Ascending aorta (tissue), 2 donors: ENCODE measurements at regions not wholly inside any gene's neighbourhood (a gene's known extent, or its start where the extent isn't known, plus 50 kb on each side); places are given as distances from the start of the nearest gene placed in this dataset.

ENCODE experiments used
- DNase-seq, 2 donors: peaks; one replicate each; pipeline ENCODE4 v3.0.0-alpha.2; 2019; ENCODE audit warnings: low spot score in 2 of 2
- H3K27ac ChIP-seq, 2 donors: fragments of 200-600 bp; sonication (generic); one replicate each; pipeline ENCODE4 v1.5.1; 2016 to 2017; ENCODE audit warnings: mild to moderate bottlenecking in 1 of 2
- H3K27me3 ChIP-seq: fragments of 200-600 bp; sonication (generic); one replicate; pipeline ENCODE4 v1.5.1; 2017
- H3K36me3 ChIP-seq, 2 donors: fragments of 200-600 bp; sonication (generic); one replicate each; pipeline ENCODE4 v1.5.1; 2016
- H3K4me1 ChIP-seq, 2 donors: fragments of 200-600 bp; sonication (generic); one replicate each; pipeline ENCODE4 v1.5.1; 2016 to 2017; ENCODE audit warnings: mild to moderate bottlenecking in 1 of 2
- H3K4me3 ChIP-seq, 2 donors: fragments of 200-600 bp; sonication (generic); one replicate each; pipeline ENCODE4 v1.5.1; 2016 to 2017; ENCODE audit warnings: mild to moderate bottlenecking in 1 of 2
- H3K9me3 ChIP-seq, 2 donors: fragments of 200-600 bp; sonication (generic); one replicate each; pipeline ENCODE4 v1.5.1; 2016
- CTCF ChIP-seq, 3 experiments: fragments of 200-600 bp in 2 of 3; fragments of 450-650 bp in 1 of 3; sonication (generic) in 2 of 3; IDR thresholded peaks; one replicate each; pipeline ENCODE4 v1.5.1; 2016 to 2019; ENCODE audit warnings: antibody characterized with exemption in 3 of 3, mild to moderate bottlenecking in 1 of 3, moderate library complexity in 1 of 3
- intact Hi-C: fragments of 100-400 bp; cut with DNase I; formaldehyde crosslinking; loops from one replicate; pipeline ENCODE4 v1.15.1; 2023

- Histone ChIP-seq H3K36me3 (no peaks in the 10 kb centered on the region), H3K27ac (no peak overlapping the region), H3K4me1 (no peaks in the 10 kb centered on the region), H3K27me3 (no peaks in the 10 kb centered on the region), H3K9me3 (no peaks in the 10 kb centered on the region), H3K4me3 (no peak overlapping the region)
- no peak for DNase-seq
- intact Hi-C loops = no loop called here
- no peak for TF ChIP-seq CTCF (IDR thresholded peaks at IDR 0.05)
These were observed 80.7 kb upstream of the CCDC167 start for GRCh38 chr6:37580176-37580955.

GRCh38 chr6:37579444-37580067, 79.9 kb upstream of the CCDC167 start:
- intact Hi-C loops = no loop called here
- no peak for DNase-seq
- no peaks in the 10 kb centered on the region for H3K27me3 ChIP-seq
- H3K4me3 ChIP-seq = no peak overlapping the region
- no peaks in the 10 kb centered on the region for H3K9me3 ChIP-seq
- H3K36me3 ChIP-seq = no peaks in the 10 kb centered on the region
- no peaks in the 10 kb centered on the region for H3K4me1 ChIP-seq
- H3K27ac ChIP-seq = no peak overlapping the region
- no peak for TF ChIP-seq CTCF (IDR thresholded peaks at IDR 0.05)

DNA sequence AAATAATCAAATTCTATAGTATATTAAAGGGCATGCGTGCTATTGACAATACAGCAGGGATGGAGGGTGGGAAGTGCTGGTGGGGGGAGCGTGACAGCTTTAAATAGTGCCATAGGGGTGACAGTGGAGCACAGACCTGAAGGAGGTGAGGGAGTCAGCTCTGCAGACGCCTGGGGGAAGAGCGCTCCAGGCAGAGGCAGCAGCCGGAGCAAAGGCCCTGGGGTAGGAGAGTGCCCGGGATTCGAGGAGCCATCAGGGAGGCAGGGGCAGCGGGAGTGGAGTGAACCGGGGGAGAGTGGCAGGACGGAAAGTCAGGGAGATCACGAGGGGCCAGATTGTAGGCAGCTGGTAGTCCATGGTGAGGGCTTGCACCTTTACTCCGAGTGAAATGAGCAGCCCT, 78.4 kb upstream of the CCDC167 start:
- Histone ChIP-seq H3K27ac (no peak overlapping the region), H3K4me1 (no peaks in the 10 kb centered on the region), H3K4me3 (no peak overlapping the region), H3K27me3 (no peaks in the 10 kb centered on the region), H3K9me3 (no peaks in the 10 kb centered on the region), H3K36me3 (no peaks in the 10 kb centered on the region)
- DNase-seq = no peak
- TF ChIP-seq CTCF (IDR thresholded peaks at IDR 0.05) = no peak
- intact Hi-C loops = no loop called here

DNA sequence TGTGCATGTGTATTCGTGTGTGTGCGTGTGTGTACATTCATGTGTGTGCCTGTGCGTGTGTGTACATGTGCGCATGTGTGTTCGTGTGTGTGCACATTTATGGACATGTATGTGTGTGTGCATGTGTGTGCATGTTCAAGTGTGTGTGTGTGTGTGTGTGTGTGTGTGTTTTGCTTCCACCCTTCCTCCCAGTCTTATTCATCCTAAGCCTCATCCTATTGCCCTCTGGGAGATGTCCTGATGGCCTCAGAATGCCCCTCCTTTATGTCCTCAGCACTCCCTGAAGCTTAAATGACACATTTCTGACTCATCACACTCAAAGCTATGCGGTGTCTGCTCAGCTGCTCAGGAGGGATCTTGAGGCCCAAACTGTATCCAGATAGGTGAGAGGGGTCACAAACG, 76.6 kb upstream of the CCDC167 start:
- Histone ChIP-seq H3K27ac (no peak overlapping the region), H3K4me3 (no peak overlapping the region), H3K27me3 (no peaks in the 10 kb centered on the region), H3K36me3 (no peaks in the 10 kb centered on the region), H3K9me3 (no peaks in the 10 kb centered on the region), H3K4me1 (no peaks in the 10 kb centered on the region)
- no peak for TF ChIP-seq CTCF (IDR thresholded peaks at IDR 0.05)
- DNase-seq = no peak
- intact Hi-C loops = no loop called here

GRCh38 chr6:37575221-37575620, 75.5 kb upstream of the CCDC167 start:
- Histone ChIP-seq H3K4me3 (no peak overlapping the region), H3K9me3 (no peaks in the 10 kb centered on the region), H3K4me1 (no peaks in the 10 kb centered on the region), H3K27ac (no peak overlapping the region), H3K36me3 (no peaks in the 10 kb centered on the region), H3K27me3 (no peaks in the 10 kb centered on the region)
- no peak for TF ChIP-seq CTCF (IDR thresholded peaks at IDR 0.05)
- intact Hi-C loops = no loop called here
- DNase-seq = no peak
